Effector memory CD4-positive, alpha-beta T cell (primary cell): ENCODE measurements at regions not wholly inside any gene's neighbourhood (a gene's known extent, or its start where the extent isn't known, plus 50 kb on each side); places are given as distances from the start of the nearest gene placed in this dataset.
"Not testable (repeated sequence)": the region's sequence is repeated elsewhere in the genome, so short reads cannot be mapped to it uniquely, and the experiment has no call there.

Experiments used
- DNase-seq, 3 donors: peaks; one replicate each; pipeline ENCODE4 v3.0.0-alpha.2; 2020
- H3K27ac ChIP-seq: 2 replicates; pipeline ENCODE4 v1.7.0; 2013; ENCODE audit warnings: mild to moderate bottlenecking, low read length, moderate library complexity; ENCODE audit not compliant: insufficient read depth, poor library complexity, severe bottlenecking
- H3K27me3 ChIP-seq: replicated peaks from 2 replicates; pipeline ENCODE4 v1.7.0; 2013; ENCODE audit warnings: mild to moderate bottlenecking, low read length; ENCODE audit not compliant: insufficient read depth, control insufficient read depth, poor library complexity, severe bottlenecking
- H3K36me3 ChIP-seq: 2 replicates; pipeline ENCODE4 v1.7.0; 2013; ENCODE audit warnings: mild to moderate bottlenecking, low read length, moderate library complexity; ENCODE audit not compliant: control insufficient read depth, insufficient read depth
- H3K4me1 ChIP-seq: 2 replicates; pipeline ENCODE4 v1.7.0; 2013; ENCODE audit warnings: low read length, mild to moderate bottlenecking; ENCODE audit not compliant: control insufficient read depth, insufficient read depth, poor library complexity, severe bottlenecking
- H3K4me3 ChIP-seq: 2 replicates; pipeline ENCODE4 v1.7.0; 2013; ENCODE audit warnings: low read length, low read depth, mild to moderate bottlenecking; ENCODE audit not compliant: insufficient read depth, poor library complexity, severe bottlenecking
- H3K9me3 ChIP-seq: 2 replicates; pipeline ENCODE4 v1.7.0; 2013; ENCODE audit warnings: mild to moderate bottlenecking, low read length, moderate library complexity; ENCODE audit not compliant: control insufficient read depth

DNA sequence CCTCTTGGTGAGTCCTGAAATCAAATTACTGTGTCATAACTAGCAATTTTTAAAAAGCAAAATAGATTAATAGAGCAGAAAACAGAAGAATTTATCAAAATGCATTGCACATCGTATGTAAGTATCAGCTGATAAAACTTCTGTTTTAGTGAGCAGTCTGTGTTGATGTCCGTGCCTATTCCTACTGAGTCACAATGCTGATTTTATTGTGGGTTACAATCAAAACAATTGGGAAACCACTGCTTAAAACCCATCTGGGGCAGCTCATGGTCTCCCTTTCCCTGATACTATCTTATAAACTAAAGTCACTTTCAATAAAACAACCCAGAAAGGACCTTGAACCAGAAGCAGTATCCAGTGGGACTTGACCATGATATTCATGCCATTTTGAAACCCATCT, 101.1 kb upstream of the GPR39 start:
- DNase-seq, H3K27ac ChIP-seq, H3K27me3 ChIP-seq, H3K4me3 ChIP-seq, H3K9me3 ChIP-seq, H3K4me1 ChIP-seq, H3K36me3 ChIP-seq: not testable (repeated sequence)

DNA sequence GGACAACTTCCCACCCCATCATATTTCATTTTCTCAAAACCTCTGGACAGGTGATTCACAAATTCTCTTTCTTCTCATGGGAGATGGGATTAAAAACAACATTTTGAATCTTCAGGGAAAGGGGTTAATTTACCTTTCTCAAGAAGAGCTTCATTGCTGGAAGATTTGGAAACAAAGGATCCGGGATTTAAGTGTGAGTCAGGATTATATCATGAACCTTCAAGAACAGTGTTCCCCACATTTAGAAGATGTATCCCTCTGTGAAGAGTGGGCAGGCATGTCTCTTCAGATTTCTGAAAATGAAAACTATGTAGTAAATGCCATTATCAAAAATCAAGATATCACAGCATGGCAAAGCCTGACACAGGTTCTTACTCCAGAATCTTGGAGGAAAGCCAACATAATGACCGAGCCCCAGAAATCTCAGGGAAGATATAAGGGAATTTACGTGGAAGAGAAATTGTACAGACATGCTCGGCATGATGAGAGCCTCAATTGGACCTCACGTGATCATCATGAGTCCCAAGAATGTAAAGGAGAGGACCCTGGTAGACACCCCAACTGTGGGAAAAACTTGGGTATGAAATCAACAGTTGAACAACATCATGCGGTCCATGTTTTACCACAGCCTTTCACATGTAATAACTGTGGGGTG, 99.5 kb upstream of the GPR39 start:
- not testable (repeated sequence) for H3K36me3 ChIP-seq, DNase-seq, H3K9me3 ChIP-seq, H3K4me1 ChIP-seq, H3K27me3 ChIP-seq, H3K27ac ChIP-seq, H3K4me3 ChIP-seq

DNA sequence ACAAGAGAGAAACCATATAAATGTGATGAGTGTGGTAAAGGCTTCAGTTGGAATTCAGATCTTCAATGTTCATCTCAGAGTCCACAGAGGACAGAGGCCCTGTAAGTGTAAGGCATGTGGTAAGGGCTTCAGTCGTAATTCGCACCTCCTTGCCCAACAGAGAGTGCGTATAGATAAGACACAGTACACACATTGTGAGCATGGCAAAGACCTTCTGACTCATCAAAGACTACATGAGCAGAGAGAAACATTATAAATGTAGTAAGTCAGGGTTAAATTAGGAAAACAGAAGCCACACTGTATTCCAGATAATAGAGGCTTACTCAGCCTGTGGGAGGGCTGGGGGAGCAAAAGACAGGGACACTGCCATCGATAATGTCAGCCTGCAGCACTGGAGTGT, 98.1 kb upstream of the GPR39 start:
- not testable (repeated sequence) for H3K27ac ChIP-seq, H3K36me3 ChIP-seq, H3K9me3 ChIP-seq, DNase-seq, H3K4me3 ChIP-seq, H3K27me3 ChIP-seq, H3K4me1 ChIP-seq

DNA sequence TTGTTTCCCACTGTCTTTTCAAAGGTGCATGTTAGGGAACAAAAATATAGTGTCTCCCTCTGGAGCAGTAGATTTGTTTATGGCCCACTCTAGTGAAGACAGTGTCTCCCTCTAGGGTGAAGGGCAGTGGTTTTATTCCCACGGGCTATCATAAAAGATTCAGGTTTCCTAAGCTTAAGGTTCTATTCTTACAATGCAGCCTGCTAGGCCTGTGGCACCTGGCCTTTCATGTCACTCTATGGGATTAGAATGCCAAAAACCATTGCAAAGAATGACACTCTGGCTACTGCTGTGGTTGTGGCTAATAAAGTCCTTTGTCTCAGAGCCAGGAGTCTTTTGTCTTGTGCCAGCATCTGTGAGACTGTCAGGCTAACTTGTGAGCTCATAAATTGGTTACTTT, 92.6 kb upstream of the GPR39 start:
- not testable (repeated sequence) for H3K4me3 ChIP-seq, H3K27ac ChIP-seq, H3K27me3 ChIP-seq, H3K4me1 ChIP-seq, H3K9me3 ChIP-seq, H3K36me3 ChIP-seq, DNase-seq

DNA sequence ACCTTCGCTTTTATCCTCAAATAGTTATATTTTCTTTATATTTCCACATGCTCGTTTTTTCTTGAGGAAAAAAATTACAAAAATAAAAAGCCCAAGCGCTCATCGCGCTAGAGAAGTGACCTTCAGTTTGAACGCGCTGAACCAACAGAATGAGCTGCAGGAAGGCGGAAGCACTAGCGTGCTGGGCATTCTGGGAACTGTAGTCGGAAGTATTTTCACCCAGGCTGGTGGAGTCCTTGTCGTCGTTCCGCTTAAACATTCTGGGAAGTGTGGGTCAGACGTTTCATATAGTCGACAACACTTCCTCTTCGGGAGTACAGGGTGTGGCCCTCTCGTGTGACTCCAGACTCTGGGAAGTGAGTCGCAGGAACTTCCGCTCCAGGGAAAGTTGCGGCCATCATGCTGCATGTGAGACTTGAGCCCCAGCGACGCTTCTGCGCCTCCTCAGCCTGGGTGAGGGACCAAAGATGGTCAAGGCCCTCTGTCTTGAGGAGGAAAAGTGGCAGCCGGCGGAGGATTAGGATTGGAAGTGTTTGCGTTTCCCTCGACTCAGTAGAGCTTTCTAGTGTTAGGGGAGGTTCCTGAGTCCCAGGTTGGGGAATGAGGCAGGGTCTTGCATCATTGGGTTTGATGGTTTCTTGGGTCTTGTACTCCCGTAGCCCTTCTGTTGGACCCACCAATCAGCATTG, 84.1 kb upstream of the GPR39 start:
- H3K9me3 ChIP-seq, H3K27me3 ChIP-seq, H3K27ac ChIP-seq, H3K4me3 ChIP-seq, H3K4me1 ChIP-seq, H3K36me3 ChIP-seq, DNase-seq: not testable (repeated sequence)

DNA sequence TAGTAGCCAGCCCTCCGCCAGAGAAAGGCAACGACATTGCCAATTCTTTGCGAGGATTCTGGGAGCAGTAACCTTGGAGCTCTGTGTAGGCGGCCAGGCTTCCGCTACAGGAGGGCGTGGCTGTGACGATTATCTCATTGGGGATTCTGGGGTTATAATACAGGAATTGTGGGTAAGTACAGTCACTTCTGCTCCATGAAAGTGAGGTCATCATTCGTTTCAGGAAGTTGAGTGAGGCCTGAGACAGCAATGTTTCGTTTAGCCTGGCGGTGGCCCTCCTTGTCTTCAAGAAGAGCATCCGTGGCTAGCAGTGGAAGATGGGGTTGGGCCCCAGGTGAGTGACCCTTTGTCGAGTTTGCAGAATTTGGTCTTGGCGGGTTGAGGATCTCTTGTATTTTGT, 79.5 kb upstream of the GPR39 start:
- H3K36me3 ChIP-seq, H3K4me3 ChIP-seq, H3K9me3 ChIP-seq, H3K4me1 ChIP-seq, DNase-seq, H3K27me3 ChIP-seq, H3K27ac ChIP-seq: not testable (repeated sequence)

DNA sequence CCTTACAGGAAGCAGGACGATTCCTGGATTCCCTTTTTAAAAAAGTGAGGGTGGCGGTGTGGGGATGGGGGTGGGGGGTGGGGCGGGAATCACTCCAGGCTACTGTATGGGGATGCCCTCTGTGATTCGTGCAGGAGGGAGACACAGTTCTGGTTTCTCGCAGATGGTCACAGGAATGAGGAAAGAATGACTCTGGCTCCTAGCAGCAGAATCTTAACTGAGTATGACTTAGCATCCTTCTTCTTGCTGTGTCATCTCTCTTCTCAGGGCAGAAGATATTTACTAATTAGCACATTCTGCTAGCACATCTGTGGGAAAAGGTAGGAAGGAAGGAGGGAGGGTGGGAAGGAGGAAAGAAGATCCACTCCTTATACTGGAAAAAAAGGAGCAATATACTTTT, 78.8 kb upstream of the GPR39 start:
- not testable (repeated sequence) for H3K27me3 ChIP-seq, DNase-seq, H3K36me3 ChIP-seq, H3K4me1 ChIP-seq, H3K9me3 ChIP-seq, H3K4me3 ChIP-seq, H3K27ac ChIP-seq

DNA sequence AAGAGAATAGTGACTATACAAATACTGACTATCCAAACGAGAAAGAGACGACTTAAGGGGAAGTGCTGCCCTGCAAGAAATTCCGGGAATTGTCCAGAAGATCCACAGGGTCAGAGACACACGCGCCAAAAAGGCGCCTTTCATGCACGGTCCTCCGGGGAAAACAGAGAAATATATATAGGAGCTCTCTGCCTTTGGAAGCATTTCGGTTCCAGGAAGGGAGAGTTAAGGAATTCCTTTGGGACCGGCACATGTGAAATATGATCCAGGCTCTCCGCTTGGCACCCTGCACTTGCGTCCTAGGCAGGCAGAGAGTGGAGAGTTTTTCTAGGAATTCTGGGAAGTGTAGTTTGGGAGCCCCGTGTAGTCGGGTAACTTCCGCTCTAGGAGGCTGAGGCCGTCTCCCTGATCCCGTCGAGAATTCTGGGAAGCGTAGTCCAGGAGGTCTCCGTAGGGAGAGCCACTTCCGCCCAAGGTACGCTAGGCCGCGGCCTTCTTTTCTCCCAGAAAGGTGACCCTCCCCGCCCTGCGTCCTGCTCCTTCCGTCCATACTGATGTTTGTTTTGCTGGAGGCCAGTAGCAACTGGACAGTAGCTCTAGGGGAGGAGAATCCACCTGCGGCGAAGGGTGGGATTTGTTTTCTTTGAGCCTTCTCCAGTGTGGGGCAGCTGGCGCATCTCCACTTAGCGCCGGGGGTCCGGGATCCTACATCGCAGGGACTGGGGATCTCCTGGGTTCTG, 69.4 kb upstream of the GPR39 start:
- H3K9me3 ChIP-seq, H3K36me3 ChIP-seq, H3K4me3 ChIP-seq, H3K27me3 ChIP-seq, DNase-seq, H3K27ac ChIP-seq, H3K4me1 ChIP-seq: not testable (repeated sequence)

DNA sequence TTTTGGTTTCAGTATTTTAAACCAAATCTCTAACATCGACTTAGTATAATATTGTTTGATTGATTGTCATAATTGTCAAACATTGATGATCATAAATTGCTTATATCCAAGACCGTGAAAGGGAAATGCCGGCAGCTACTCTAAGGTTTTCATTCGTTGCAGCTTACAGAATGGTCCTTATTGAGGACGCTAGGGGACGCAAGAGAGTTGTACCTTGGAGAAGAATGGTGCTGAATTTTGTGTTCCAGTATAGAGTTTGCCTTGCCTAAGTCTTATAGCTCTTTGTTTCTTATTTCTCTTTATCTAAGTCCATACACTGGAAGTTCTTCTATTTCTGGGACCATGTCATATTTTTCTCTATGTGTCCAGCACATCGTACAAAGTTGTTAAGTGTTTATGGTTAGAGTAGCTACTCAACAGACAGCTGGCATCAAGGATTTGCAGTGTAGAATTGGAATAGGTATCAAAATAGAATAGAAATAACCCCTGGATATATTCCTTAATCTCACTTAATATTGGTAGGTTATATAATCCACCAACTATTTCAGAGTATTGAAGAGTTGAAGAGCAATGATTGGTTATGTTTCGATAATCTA, 67.4 kb upstream of the GPR39 start:
- H3K27ac ChIP-seq, H3K27me3 ChIP-seq, H3K4me3 ChIP-seq, H3K9me3 ChIP-seq, H3K36me3 ChIP-seq, H3K4me1 ChIP-seq, DNase-seq: not testable (repeated sequence)

DNA sequence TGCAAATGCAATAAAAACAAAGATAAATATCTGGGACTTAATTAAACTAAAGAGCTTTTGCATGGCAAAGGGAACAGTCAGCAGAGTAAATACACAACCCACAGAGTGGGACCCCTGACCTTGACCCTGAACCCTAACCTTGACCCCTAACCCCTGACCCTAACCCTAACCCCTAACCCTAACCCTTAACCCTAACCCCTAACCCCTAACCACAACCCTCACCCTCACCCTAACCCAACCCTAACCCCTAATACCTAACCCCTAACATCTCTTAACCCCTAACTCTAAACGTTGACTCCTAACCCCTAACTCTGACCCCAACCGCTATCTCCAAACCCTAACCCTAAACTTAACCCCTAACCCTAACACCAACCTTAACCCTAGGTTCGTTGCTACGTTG, 64.9 kb upstream of the GPR39 start:
- H3K27me3 ChIP-seq, H3K4me1 ChIP-seq, H3K36me3 ChIP-seq, H3K27ac ChIP-seq, DNase-seq, H3K4me3 ChIP-seq, H3K9me3 ChIP-seq: not testable (repeated sequence)
